ENCODE measurements at regions not wholly inside any gene's neighbourhood (a gene's known extent, or its start where the extent isn't known, plus 50 kb on each side); places are given as distances from the start of the nearest gene placed in this dataset.

- TF ChIP-seq, protein P1, sequence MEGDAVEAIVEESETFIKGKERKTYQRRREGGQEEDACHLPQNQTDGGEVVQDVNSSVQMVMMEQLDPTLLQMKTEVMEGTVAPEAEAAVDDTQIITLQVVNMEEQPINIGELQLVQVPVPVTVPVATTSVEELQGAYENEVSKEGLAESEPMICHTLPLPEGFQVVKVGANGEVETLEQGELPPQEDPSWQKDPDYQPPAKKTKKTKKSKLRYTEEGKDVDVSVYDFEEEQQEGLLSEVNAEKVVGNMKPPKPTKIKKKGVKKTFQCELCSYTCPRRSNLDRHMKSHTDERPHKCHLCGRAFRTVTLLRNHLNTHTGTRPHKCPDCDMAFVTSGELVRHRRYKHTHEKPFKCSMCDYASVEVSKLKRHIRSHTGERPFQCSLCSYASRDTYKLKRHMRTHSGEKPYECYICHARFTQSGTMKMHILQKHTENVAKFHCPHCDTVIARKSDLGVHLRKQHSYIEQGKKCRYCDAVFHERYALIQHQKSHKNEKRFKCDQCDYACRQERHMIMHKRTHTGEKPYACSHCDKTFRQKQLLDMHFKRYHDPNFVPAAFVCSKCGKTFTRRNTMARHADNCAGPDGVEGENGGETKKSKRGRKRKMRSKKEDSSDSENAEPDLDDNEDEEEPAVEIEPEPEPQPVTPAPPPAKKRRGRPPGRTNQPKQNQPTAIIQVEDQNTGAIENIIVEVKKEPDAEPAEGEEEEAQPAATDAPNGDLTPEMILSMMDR (IDR thresholded peaks at IDR 0.05): no peak
- no peak for TF ChIP-seq EZH2 (IDR thresholded peaks at IDR 0.05)
Measured at GRCh38 chr5:2639425-2639824, 112.1 kb downstream of the IRX2 start.

All from neural progenitor cell (in vitro differentiated cells).